WTC11 (cell line): ENCODE measurements at regions not wholly inside any gene's neighbourhood (a gene's known extent, or its start where the extent isn't known, plus 50 kb on each side); places are given as distances from the start of the nearest gene placed in this dataset.

ENCODE experiments used
- ARID4B ChIP-seq: sonication (generic); formaldehyde crosslinking; IDR thresholded peaks from 2 replicates; pipeline ENCODE4 v1.8.0; 2023; ENCODE audit warnings: missing genetic modification reagents, mild to moderate bottlenecking, borderline replicate concordance
- CBFB ChIP-seq: sonication (generic); formaldehyde crosslinking; IDR thresholded peaks from 2 replicates; pipeline ENCODE4 v1.8.1; 2022; ENCODE audit warnings: mild to moderate bottlenecking, low read depth, missing genetic modification reagents
- CTCF ChIP-seq: fragments of 200-600 bp; IDR thresholded peaks from 2 replicates; pipeline ENCODE4 v1.8.0; 2022; ENCODE audit warnings: antibody characterized with exemption
- E2F1 ChIP-seq: sonication (generic); formaldehyde crosslinking; IDR thresholded peaks from 2 replicates; pipeline ENCODE4 v1.8.0; 2022; ENCODE audit warnings: mild to moderate bottlenecking, missing genetic modification reagents
- EMX1 ChIP-seq: fragments of 250-450 bp; sonication (Bioruptor Pico); IDR thresholded peaks from 2 replicates; pipeline ENCODE4 v1.8.0; 2021; ENCODE audit warnings: mild to moderate bottlenecking
- FOXJ3 ChIP-seq: sonication (generic); formaldehyde crosslinking; IDR thresholded peaks from 2 replicates; pipeline ENCODE4 v1.9.0; 2021; ENCODE audit warnings: missing genetic modification reagents, mild to moderate bottlenecking, borderline replicate concordance
- FOXP4 ChIP-seq: sonication (generic); formaldehyde crosslinking; IDR thresholded peaks from 2 replicates; pipeline ENCODE4 v1.8.0; 2022; ENCODE audit warnings: mild to moderate bottlenecking, missing genetic modification reagents
- GABPB1 ChIP-seq: sonication (generic); formaldehyde crosslinking; IDR thresholded peaks from 2 replicates; pipeline ENCODE4 v1.8.1; 2023; ENCODE audit warnings: mild to moderate bottlenecking, missing genetic modification reagents
- GTF2I ChIP-seq: fragments of 250-450 bp; sonication (Bioruptor Pico); conservative IDR thresholded peaks from 2 replicates; pipeline ENCODE4 v1.4.0; 2021; ENCODE audit warnings: mild to moderate bottlenecking
- HMGA2 ChIP-seq: fragments of 250-450 bp; sonication (Bioruptor Pico); IDR thresholded peaks from 2 replicates; pipeline ENCODE4 v1.4.0; 2021; ENCODE audit warnings: mild to moderate bottlenecking, moderate library complexity
- HMGXB4 ChIP-seq: sonication (generic); formaldehyde crosslinking; IDR thresholded peaks from 2 replicates; pipeline ENCODE4 v1.8.1; 2023; ENCODE audit warnings: mild to moderate bottlenecking, moderate library complexity, missing genetic modification reagents
- JAZF1 ChIP-seq: fragments of 250-450 bp; sonication (Bioruptor Pico); IDR thresholded peaks from 2 replicates; pipeline ENCODE4 v1.9.0; 2021; ENCODE audit warnings: moderate library complexity, mild to moderate bottlenecking, inconsistent platforms
- MAX ChIP-seq: sonication (generic); formaldehyde crosslinking; IDR thresholded peaks from 2 replicates; pipeline ENCODE4 v1.8.0; 2022; ENCODE audit warnings: mild to moderate bottlenecking, missing genetic modification reagents
- MXD4 ChIP-seq: fragments of 250-450 bp; sonication (Bioruptor Pico); IDR thresholded peaks from 2 replicates; pipeline ENCODE4 v1.8.0; 2021; ENCODE audit warnings: mild to moderate bottlenecking, moderate library complexity, borderline replicate concordance
- MYBL2 ChIP-seq: sonication (generic); formaldehyde crosslinking; IDR thresholded peaks from 2 replicates; pipeline ENCODE4 v1.8.1; 2023; ENCODE audit warnings: mild to moderate bottlenecking, moderate library complexity, missing genetic modification reagents
- NFE2L1 ChIP-seq: sonication (generic); formaldehyde crosslinking; IDR thresholded peaks from 2 replicates; pipeline ENCODE4 v1.8.1; 2023; ENCODE audit warnings: missing genetic modification reagents
- NR1H2 ChIP-seq: sonication (generic); formaldehyde crosslinking; IDR thresholded peaks from 2 replicates; pipeline ENCODE4 v1.9.0; 2021; ENCODE audit warnings: mild to moderate bottlenecking, moderate library complexity, missing genetic modification reagents
- NR2C2 ChIP-seq: sonication (generic); formaldehyde crosslinking; IDR thresholded peaks from 2 replicates; pipeline ENCODE4 v1.8.0; 2022; ENCODE audit warnings: mild to moderate bottlenecking, missing genetic modification reagents
- PRRX2 ChIP-seq: fragments of 250-450 bp; sonication (Bioruptor Pico); IDR thresholded peaks from 2 replicates; pipeline ENCODE4 v1.8.0; 2021; ENCODE audit warnings: mild to moderate bottlenecking
- TCF7 ChIP-seq: sonication (generic); formaldehyde crosslinking; IDR thresholded peaks from 2 replicates; pipeline ENCODE4 v1.8.0; 2022; ENCODE audit warnings: mild to moderate bottlenecking, low read depth, missing genetic modification reagents, moderate library complexity
- TEAD1 ChIP-seq: sonication (generic); formaldehyde crosslinking; IDR thresholded peaks from 2 replicates; pipeline ENCODE4 v1.8.0; 2022; ENCODE audit warnings: mild to moderate bottlenecking, missing genetic modification reagents
- ZMAT4 ChIP-seq: fragments of 250-450 bp; sonication (Bioruptor Pico); IDR thresholded peaks from 2 replicates; pipeline ENCODE4 v1.9.0; 2021; ENCODE audit warnings: mild to moderate bottlenecking
- ZNF121 ChIP-seq: sonication (generic); formaldehyde crosslinking; IDR thresholded peaks from 2 replicates; pipeline ENCODE4 v1.8.0; 2023; ENCODE audit warnings: missing genetic modification reagents
- ZNF396 ChIP-seq: fragments of 250-450 bp; sonication (Bioruptor Pico); IDR thresholded peaks from 2 replicates; pipeline ENCODE4 v1.8.0; 2021; ENCODE audit warnings: mild to moderate bottlenecking, moderate library complexity, borderline replicate concordance

GRCh38 chr6:26183581-26184366 is 96.5 kb downstream of the HFE start (continued):
- TF ChIP-seq NFE2L1: peak; percentile 10; the same call in 1 of the 2 replicates
- no peak for TF ChIP-seq CTCF
- TF ChIP-seq HMGA2: no peak
- TF ChIP-seq ZNF396 (CRISPR knock-in tag): no peak
- TF ChIP-seq NR1H2 (CRISPR knock-in tag): no peak
- TF ChIP-seq ARID4B (CRISPR knock-in tag): no peak
- 0 out of 2 replicates have a peak, but pooled peaks have one; percentile 17 for TF ChIP-seq E2F1 (CRISPR knock-in tag)
- TF ChIP-seq JAZF1: no peak
- TF ChIP-seq CBFB (CRISPR knock-in tag): no peak
- TF ChIP-seq MXD4: no peak
- no peak for TF ChIP-seq PRRX2
- TF ChIP-seq FOXP4 (CRISPR knock-in tag): no peak
- TF ChIP-seq TCF7 (CRISPR knock-in tag): no peak
- no peak for TF ChIP-seq FOXJ3 (CRISPR knock-in tag)
- TF ChIP-seq EMX1 (CRISPR knock-in tag): no peak
- no peak for TF ChIP-seq ZMAT4 (CRISPR knock-in tag)
- TF ChIP-seq TEAD1: peak; percentile 29; the same call in 1 of the 2 replicates
- TF ChIP-seq NR2C2 (CRISPR knock-in tag): no peak
- no peak for TF ChIP-seq MYBL2 (CRISPR knock-in tag)
- no peak for TF ChIP-seq GTF2I
- no peak for TF ChIP-seq ZNF121
- peak; percentile 67; the same call in 1 of the 2 replicates for TF ChIP-seq MAX (CRISPR knock-in tag)
- TF ChIP-seq HMGXB4 (CRISPR knock-in tag): 0 out of 2 replicates have a peak, but pooled peaks have one; percentile 53
- no peak for TF ChIP-seq GABPB1 (CRISPR knock-in tag)
